GM12874 (cell line): ENCODE measurements at regions not wholly inside any gene's neighbourhood (a gene's known extent, or its start where the extent isn't known, plus 50 kb on each side); places are given as distances from the start of the nearest gene placed in this dataset.
A peak's percentile ranks its signal among the peaks of the same experiment; 100 is the strongest.

Experiments used
- TF ChIP-seq, protein P1 (sequence below): IDR thresholded peaks from 2 replicates; pipeline ENCODE4 v1.5.1; 2011; ENCODE audit warnings: low read depth, mild to moderate bottlenecking, control low read depth, low read length, moderate library complexity; ENCODE audit not compliant: insufficient read depth

GRCh38 chr2:49490710-49491109, 336.4 kb upstream of the FSHR start:
- TF ChIP-seq, protein P1, sequence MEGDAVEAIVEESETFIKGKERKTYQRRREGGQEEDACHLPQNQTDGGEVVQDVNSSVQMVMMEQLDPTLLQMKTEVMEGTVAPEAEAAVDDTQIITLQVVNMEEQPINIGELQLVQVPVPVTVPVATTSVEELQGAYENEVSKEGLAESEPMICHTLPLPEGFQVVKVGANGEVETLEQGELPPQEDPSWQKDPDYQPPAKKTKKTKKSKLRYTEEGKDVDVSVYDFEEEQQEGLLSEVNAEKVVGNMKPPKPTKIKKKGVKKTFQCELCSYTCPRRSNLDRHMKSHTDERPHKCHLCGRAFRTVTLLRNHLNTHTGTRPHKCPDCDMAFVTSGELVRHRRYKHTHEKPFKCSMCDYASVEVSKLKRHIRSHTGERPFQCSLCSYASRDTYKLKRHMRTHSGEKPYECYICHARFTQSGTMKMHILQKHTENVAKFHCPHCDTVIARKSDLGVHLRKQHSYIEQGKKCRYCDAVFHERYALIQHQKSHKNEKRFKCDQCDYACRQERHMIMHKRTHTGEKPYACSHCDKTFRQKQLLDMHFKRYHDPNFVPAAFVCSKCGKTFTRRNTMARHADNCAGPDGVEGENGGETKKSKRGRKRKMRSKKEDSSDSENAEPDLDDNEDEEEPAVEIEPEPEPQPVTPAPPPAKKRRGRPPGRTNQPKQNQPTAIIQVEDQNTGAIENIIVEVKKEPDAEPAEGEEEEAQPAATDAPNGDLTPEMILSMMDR: peak; percentile 81

- TF ChIP-seq, protein P1: no peak
Measured at GRCh38 chr2:49487139-49487538, 332.8 kb upstream of the FSHR start.

DNA sequence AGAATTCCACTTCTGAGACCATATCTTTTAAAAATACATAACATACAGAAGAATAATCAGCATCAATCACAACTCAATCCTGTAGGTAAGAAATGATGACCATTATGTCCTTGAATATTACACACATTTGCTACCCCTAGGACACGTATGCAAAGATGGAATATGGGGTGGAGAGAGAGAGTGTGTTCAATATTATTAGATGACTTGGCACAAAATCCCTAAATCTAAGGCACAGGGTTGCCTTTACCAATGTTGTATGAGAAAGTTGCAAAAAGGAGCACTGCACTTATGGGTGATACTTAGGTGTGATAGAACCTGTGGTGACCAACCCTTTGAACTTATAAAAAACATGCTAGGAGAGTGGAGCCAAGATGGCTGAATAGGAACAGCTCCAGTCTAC, 326.2 kb upstream of the FSHR start:
- TF ChIP-seq, protein P1: no peak

DNA sequence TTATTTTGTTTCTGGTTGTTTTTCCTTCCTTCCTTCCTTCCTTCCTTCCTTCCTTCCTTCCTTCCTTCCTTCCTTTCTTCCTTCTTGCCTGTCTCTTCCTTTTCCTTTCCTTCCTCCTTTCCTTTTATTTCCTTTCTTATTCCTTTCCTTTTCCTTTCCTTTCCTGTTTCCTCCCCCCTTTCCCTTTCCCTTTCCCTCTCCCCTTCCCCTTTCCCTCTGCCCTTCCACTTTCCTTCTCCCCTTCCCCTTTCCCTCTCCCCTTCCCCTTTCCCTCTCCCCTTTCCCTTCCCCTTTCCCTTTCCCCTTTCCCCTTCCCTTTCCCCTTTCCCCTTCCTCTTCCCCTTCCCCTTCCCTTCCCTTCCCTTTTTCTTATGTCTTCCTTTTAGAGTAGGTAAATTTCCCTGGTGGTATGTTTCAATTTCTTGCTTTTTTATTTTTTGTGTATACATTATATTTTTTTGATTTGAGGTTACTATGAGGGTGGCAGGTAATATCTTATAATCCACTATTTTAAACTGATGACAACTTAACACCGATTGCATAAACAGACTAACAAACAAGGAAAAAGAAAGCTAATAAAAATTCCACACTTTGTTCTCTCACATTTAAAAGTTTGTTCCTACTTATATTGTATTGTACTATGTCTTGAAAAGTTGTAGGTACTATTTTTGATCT, 311.0 kb upstream of the FSHR start:
- TF ChIP-seq, protein P1: no peak

DNA sequence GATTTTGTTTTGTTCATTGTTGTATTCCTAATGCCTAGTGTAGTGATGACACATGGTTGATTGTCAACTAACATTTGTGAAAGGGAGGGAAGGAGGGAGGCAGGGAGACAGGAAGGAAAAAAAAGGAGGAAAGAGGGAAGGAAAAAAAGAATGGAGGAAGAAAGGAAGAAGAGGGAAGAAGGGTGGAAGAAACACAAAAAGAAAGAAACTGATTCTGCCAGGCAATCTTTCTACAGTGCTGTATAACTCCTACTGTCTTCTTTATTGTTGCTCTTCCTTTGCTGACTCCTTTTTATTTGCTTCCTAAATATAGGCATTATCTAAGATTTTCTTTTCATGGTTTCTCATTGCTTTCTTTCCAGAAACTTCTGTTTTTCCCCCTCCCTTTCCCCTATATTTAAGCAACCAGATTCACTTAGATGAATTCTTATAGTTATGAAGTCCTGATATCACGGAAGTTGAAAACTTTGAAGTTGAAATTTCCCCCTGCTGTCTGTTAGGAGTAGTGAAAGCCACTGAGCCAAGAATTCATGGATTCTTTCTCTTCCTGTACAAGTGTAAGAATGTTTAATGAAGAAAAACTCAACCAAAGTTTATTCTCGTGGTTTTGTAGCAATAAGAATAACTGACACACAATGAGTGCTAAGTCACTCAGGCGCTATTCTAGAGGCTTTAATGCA, 305.1 kb upstream of the FSHR start:
- TF ChIP-seq, protein P1: no peak

DNA sequence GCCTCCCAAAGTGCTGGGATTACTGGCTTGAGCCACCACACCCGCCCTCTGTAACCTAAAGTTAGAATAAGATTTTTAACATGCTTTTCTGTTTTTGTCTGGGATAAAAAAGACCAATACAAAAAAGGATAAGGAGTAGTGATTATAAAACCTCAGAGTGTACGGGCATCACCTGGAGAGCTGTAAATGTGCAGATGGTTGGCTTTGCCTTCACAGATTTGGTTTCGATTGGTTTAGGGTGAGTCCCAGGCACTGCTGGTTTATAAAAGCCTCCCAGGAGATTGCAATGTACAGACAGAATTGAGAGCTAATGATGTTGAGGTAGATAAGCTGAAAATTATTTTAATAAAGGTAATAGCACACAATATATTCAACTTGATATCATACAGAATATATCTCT, 289.7 kb upstream of the FSHR start:
- TF ChIP-seq, protein P1: no peak

GRCh38 chr2:49426996-49427395, 272.7 kb upstream of the FSHR start:
- TF ChIP-seq, protein P1: no peak
